ENCODE measurements at regions not wholly inside any gene's neighbourhood (a gene's known extent, or its start where the extent isn't known, plus 50 kb on each side); places are given as distances from the start of the nearest gene placed in this dataset.
"Not testable (repeated sequence)": the region's sequence is repeated elsewhere in the genome, so short reads cannot be mapped to it uniquely, and the experiment has no call there.

DNA sequence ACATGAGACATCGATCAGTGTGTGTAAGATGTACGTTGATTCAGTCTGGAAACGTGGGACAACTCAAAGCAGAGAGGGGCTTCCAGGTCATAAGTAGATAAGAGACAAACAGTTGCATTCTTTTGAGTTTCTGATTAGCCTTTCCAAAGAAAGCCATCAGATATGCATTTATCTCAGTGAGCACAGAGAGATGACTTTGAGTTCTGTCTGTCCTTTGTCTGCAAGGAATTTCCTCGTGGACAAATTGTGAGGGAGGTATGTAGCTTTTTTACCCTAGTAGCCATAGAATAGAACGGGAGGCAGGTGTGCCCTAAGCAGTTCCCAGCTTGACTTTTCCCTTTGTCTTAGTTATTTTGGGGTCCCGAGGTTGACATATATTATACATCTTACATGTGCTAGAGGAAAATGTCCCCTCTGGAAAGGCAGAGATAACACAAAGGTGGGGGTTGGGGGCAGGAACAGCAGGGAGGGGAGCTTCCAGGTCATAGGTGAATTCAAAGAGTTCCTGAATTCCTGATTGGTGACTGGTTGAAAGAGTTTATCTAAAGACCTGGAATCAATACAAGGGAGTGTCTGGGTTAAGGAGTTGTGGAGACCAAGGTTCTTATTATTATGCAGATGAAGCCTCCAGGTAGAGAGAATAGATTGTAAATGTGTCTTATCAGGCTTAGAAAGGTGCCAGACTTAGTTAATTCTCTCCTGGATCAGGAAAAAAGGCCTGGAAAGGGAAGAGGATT lies 237.0 kb downstream of the NFATC2 start:
- DNase-seq, result no peak

DNA sequence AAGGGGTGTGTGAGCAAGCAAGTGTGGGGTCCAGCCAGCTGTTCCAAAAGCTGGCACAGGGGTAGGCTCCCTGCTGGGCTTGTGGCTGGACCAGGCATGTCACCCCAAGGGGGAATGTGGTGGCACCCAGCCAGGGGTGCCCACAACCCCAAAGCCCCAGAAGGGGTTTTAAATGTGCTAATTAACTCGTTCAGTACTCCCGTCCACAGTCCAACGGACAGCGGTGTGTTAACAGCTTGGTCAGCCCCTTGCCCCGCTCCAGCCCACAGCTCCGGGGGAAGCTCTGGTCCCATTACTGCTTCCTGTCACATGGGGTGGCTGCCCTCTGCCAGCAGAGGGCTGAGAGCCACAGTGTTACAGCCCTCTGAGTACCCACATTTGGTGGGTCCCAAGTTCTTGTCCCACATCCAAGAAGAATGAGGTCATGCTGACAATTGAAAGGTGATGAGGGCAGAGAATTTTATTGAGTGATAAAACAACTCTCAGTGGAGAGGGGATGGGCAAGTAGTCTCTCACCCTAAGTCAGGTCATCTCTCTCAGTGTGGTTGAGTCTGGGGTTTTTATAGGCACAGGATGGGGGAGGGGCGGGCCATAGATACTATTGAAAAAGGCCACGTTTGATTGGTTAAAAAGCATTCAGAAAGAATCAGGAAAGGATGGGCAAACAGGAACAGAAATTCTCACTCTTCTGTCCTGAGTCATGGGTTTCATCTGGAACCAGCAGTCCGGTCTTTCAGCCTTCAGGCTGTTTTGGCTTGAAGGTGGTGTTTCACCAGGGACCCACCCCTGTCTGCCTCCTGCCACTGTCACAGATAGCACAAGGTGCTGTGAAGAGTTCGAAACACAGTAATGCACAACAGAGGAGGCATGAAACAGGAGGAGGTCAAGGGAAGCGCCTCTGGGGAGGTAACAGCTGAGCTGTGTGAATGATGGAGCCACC lies 238.5 kb downstream of the NFATC2 start:
- DNase-seq, result no peak

DNA sequence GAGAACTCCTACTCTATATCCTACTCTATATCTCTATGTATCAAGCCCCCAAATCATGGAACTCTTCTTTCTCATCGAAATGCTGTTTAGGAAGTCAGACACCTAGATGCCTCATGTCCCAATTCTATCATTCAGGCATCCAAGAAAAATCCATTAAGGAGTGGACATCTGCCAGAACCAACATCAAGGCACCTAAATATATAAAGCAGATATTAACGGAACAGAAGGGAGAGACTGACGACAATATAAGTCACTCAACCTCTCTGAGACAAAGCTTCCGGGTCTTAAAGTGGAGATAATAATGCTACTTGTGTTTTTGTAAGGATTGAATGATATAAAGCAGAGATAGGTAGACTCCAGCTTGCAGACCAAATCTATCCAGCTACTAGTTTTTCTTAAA lies 241.5 kb downstream of the NFATC2 start:
- DNase-seq, result no peak

DNA sequence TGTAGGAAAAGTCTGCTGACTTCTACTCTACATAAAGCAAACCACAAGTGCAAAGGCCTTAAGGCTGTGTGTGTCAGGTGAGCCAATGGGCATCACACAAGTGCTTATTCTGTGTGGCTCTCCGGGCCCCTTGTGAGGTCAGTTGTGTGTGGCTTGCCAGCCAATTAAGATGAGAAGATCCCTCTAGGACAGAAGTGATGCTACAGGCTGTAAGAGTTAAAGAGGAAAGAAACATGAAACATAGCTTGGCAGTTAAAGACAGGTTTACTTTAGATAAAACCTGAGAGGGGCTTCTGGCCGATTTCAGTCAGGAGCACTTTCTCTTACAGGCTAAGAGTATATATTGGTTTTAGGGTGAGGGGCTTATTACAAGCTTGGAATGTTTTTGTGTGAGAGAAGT lies 242.4 kb downstream of the NFATC2 start:
- DNase-seq, result no peak

DNA sequence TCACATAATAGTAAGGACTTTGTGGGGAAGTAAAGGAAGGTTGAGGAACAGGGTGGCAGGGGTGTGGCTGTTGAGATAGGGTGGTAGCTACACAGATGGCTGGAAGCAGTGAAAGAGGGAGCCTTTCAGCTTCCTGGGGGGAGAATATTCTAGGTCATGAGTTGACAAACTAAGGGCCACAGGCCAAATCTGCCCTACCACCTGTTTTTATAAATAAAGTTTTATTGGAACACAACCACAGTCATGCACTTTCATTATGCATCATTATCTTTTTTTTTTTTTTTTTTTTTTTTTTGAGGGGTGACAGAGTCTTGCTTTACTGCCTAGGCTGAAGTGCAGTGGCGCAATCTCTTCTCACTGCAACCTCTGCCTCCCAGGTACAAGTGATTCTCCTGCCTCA lies 243.1 kb downstream of the NFATC2 start:
- DNase-seq, result no peak

GRCh38 chr20:51298141-51298749 lies 244.3 kb downstream of the NFATC2 start:
- no peak for DNase-seq

DNA sequence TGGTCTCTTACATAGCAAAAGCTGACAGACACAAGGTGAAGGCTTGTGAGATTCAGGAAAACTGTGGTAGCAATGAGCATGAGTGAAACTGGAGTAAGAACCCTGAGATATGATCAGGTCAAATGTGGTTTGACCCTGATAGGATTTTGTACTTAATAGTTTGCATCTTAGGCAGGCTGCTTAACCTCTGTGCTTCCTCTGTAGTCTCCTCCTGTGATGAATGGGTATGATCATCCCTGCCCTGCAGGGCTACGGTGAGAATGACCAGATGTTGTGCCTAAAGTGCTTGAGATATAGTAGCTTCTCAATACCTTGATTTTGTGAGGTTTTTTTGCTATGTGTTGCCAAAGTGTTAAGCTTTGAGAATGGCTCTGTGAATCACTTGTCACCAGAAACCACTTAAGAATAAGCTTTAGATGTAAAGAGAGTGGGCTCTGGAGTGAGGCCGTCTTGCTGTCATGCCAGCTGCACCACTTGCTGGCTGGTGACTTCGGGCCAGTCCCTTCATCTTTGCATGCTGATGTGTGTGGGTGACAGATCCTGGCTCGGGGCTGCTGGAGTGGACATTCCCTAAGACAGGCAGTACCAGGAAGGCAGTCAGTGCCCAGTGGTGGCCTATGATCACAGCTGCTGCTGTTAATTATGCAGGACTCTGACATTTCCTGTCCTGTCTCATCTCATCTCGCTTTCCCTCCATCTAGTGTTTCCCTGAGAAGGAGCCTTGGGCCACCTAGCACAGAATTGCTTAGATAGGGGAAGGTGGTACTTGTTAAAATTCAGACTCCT lies 254.7 kb downstream of the NFATC2 start:
- DNase-seq, result no peak

DNA sequence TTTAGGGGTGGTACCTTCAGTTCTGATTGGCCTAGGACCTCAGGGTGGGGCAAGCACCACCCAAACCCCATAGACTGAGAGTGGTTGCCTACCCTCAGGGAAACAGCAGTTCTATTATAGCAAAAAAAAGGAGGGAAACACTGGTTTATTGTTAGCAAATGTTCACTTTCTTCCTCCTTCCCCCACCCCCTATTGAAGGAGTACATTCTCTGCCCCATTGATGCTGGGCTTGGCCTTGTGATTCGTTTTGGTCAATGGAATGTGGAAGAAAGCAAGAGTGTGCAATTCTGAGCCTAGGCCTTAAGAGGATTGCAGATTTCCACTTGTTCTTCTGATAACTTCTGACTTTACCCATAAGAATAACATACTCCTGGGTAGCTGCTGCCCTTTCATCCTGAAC lies 255.8 kb downstream of the NFATC2 start:
- no peak for DNase-seq

DNA sequence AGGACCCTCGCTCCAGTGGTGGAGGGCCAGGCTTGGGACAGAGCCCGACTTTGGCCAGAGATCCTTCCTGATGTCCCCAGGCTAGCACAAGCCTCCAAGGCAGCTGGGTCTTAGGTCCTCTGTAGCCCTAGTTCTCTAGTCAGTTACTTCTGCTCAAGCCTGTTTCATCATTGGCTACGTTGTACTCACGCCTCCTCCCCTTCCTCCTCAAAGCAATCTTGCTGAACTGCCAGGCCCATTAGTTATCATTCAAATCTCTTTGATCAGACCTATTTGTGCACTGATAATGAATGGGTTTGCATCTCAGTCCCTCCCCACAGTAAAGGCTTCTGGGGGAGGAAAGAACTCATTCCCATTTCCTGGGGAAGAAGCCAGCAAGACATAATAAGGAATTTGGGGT lies 256.8 kb downstream of the NFATC2 start:
- DNase-seq, result no peak

DNA sequence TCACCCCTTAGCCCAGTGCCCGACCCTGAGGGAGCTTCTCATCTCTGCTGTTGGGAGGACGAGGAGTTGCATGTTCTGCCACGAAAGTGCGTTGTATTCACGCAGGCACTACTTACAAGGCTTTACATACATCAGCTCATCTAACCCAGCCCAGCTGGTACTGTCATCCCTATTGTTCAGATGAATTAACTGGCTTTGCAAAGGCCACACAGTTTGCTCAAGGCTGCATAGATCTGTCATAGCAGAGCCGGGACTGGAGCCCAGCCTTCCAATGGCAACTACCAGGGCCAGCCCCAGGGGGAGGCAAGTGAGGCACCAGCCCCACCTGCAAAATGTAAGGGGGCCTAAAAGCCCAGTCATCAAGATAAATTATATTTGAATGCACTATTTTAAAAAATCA lies 257.6 kb downstream of the NFATC2 start:
- no peak for DNase-seq

DNA sequence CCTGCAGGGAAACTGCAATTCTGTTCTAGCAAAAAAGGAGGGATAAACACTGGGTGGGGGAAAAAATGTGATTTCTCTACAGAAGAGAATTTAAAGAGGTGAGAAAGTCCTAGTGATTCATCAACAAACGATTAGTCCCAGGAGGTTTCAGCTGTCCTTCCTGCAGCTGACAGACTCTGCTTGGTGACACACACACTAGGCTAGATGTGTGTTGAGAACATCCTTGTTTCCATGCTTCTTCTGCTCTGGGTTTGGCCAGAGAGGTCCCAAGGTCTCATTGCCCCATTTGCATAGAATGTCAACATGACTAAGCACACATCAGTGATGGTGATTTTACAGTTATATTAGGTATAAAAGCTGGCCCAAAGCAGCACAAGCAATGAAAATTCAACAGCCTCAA lies 258.3 kb downstream of the NFATC2 start:
- no peak for DNase-seq

GRCh38 chr20:51281521-51281920 lies 258.6 kb upstream of the KCNG1 start:
- no peak for DNase-seq

DNA sequence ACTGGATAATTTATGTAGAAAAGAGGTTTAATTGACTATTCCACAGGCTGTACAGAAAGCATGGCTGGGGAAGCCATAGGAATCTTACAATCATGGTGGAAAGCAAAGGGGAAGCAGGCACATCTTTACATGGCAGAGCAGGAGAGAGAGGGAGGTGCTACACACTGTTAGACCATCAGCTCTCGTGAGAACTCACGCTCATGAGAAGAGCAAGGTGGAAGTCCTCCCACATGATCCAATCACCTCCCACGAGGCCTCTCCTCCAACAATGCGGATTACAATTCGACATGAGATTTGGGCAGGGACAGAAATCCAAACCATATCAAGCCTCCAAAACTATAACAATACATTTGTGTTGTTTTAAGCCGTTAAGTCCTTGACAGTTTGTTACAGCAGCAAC lies 257.1 kb upstream of the KCNG1 start:
- DNase-seq, result no peak

DNA sequence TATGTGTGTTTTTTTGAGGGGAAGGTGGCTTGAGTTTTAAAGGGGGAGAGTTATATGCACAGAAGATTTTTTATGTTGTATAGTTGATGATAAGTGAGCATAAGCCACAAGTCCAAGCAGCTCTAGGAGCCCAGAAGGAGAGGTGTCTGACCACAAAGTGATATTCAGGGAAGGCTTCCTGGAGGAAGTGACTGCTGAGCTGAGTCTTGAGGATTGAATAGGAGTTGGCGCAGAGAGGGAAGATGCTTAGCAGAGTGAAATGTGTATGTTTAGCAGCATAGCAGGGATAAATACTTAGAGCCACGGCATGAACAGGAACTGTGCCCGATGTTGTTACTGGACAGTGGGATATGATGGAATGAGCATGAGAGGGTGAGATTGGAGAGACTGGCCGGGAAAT lies 255.1 kb upstream of the KCNG1 start:
- no peak for DNase-seq

GRCh38 chr20:51276296-51276695 lies 253.4 kb upstream of the KCNG1 start:
- no peak for DNase-seq

DNA sequence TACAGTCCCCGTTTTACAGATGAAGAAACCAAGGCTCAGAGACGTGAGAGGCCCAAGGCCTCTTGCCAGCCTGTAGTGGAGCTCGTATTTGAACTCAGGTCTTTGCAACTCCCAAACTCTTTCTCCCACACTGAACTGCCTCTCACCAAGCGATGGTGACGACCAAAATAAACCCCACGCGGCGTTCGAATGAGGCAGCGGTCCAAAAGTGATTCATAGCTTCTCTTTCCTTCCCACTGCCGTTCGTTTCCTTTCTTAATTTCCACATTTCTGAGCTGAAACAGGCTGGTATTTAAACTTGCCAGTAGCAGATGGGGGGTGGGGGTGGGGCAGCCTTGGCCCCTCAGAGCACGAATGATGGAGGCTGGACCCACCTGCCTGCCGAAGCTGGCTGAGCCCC lies 252.9 kb upstream of the KCNG1 start:
- DNase-seq, result no peak

- DNase-seq, result no peak
Measured at GRCh38 chr20:51275181-51275580, 252.3 kb upstream of the KCNG1 start.

GRCh38 chr20:51272401-51272800 lies 249.5 kb upstream of the KCNG1 start:
- no peak for DNase-seq

DNA sequence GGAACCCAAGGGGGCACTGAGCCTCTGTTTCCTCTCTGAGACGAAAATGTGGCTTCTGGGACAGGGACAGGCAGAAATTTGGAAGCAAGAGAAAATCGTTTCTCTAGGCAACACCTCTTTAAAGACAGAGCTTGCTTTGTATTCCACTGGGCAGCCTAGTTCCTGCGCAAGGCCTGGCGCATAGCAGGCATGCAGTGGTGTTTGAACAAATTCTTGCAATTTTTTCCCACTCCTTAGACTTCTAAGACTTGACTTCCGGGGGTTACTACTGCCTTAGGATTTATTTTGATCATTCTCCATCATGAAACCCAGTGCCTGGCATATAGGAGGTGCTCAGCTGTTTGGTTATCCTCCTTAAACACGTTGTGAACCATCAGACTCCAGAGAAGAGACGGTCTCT lies 249.0 kb upstream of the KCNG1 start:
- no peak for DNase-seq

DNA sequence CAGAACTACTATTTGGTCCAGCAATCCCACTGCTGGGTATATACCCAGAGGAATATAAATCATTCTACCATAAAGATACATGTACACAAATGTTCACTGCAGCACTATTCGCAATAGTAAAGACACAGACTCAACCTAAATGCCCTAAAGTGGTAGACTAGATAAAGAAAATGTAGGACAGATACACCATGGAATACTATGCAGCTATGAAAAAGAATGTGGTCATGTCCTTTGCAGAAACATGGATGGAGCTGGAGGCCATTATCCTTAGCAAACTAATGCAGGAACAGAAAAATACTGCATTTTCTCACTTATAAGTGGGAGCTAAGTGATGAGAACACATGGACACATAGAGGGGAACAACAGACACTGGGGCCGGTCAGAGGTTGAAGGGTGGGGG lies 248.4 kb upstream of the KCNG1 start:
- DNase-seq, result not testable (repeated sequence)

- no peak for DNase-seq
Measured at GRCh38 chr20:51269671-51270070, 246.8 kb upstream of the KCNG1 start.

- DNase-seq, result no peak
Measured at GRCh38 chr20:51267679-51268078, 244.8 kb upstream of the KCNG1 start.

DNA sequence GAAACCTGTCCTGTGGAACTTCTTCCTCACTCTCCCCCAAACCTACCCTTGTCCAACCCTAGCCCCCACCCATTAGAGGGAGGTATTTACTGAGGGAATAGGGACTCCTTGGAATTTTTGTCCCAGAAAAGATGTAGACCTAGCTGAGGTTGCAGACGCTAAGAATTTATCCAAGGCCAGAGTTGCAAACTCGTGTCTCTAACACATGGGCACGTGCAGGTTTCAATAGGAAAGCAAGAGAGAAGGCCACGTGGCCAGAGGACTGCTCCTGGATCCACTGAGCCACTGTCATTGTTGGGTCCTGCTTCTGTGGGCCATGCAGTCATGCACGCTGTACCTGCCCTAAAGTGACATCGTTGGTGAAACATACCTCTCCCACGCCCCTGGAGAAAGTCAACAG lies 243.4 kb upstream of the KCNG1 start:
- DNase-seq, result no peak
